ENCODE measurements at regions not wholly inside any gene's neighbourhood (a gene's known extent, or its start where the extent isn't known, plus 50 kb on each side); places are given as distances from the start of the nearest gene placed in this dataset.

- H3K9me3 Mint-ChIP-seq, result peaks cover 5% of the 10 kb centered on the region
These were observed 307.8 kb downstream of the BCHE start for GRCh38 chr3:165529451-165529850.

GRCh38 chr3:165526367-165526766 is 310.9 kb downstream of the BCHE start:
- no peak for DNase-seq (ENCODE audit: extremely low spot score, unreplicated experiment)
- Mint-ChIP-seq H3K27ac (no peak overlapping the region), H3K27me3 (no peaks in the 10 kb centered on the region), H3K36me3 (no peaks in the 10 kb centered on the region), H3K4me1 (ENCODE audit: unreplicated experiment) (no peaks in the 10 kb centered on the region), H3K9me3 (no peaks in the 10 kb centered on the region), H3K4me3 (no peak overlapping the region)
- no peak for TF ChIP-seq CTCF (conservative IDR thresholded peaks at IDR 0.05)

More at GRCh38 chr3:165529451-165529850, 307.8 kb downstream of the BCHE start:
- H3K4me3 Mint-ChIP-seq, result no peak overlapping the region
- H3K27me3 Mint-ChIP-seq, result no peaks in the 10 kb centered on the region
- no peaks in the 10 kb centered on the region for H3K36me3 Mint-ChIP-seq
- no peak for TF ChIP-seq CTCF (conservative IDR thresholded peaks at IDR 0.05)
- no peak for DNase-seq (ENCODE audit: extremely low spot score, unreplicated experiment)
- no peak overlapping the region for H3K27ac Mint-ChIP-seq
- no peaks in the 10 kb centered on the region for H3K4me1 Mint-ChIP-seq (ENCODE audit: unreplicated experiment)

- Mint-ChIP-seq H3K9me3 (no peaks in the 10 kb centered on the region), H3K27ac (no peak overlapping the region), H3K27me3 (no peaks in the 10 kb centered on the region), H3K4me3 (no peak overlapping the region), H3K36me3 (no peaks in the 10 kb centered on the region), H3K4me1 (ENCODE audit: unreplicated experiment) (no peaks in the 10 kb centered on the region)
- no peak for TF ChIP-seq CTCF (conservative IDR thresholded peaks at IDR 0.05)
- DNase-seq (ENCODE audit: extremely low spot score, unreplicated experiment), result no peak
These were observed 313.4 kb downstream of the BCHE start for GRCh38 chr3:165523801-165524200.

- no peak for TF ChIP-seq CTCF (conservative IDR thresholded peaks at IDR 0.05)
- no peaks in the 10 kb centered on the region for H3K4me1 Mint-ChIP-seq (ENCODE audit: unreplicated experiment)
- no peaks in the 10 kb centered on the region for H3K36me3 Mint-ChIP-seq
- H3K4me3 Mint-ChIP-seq, result no peak overlapping the region
- H3K27me3 Mint-ChIP-seq, result no peaks in the 10 kb centered on the region
- H3K9me3 Mint-ChIP-seq, result no peaks in the 10 kb centered on the region
- DNase-seq (ENCODE audit: extremely low spot score, unreplicated experiment), result no peak
- no peak overlapping the region for H3K27ac Mint-ChIP-seq
These were observed 314.8 kb downstream of the BCHE start for GRCh38 chr3:165522386-165522785.

- TF ChIP-seq CTCF (conservative IDR thresholded peaks at IDR 0.05), result no peak
- Mint-ChIP-seq H3K4me1 (ENCODE audit: unreplicated experiment) (no peaks in the 10 kb centered on the region), H3K27ac (no peak overlapping the region), H3K9me3 (no peaks in the 10 kb centered on the region), H3K27me3 (no peaks in the 10 kb centered on the region), H3K4me3 (no peak overlapping the region), H3K36me3 (no peaks in the 10 kb centered on the region)
- DNase-seq (ENCODE audit: extremely low spot score, unreplicated experiment), result no peak
These were observed 315.9 kb downstream of the BCHE start for GRCh38 chr3:165521131-165521871.
